GM23338 (cell line): ENCODE measurements at regions not wholly inside any gene's neighbourhood (a gene's known extent, or its start where the extent isn't known, plus 50 kb on each side); places are given as distances from the start of the nearest gene placed in this dataset.

ENCODE experiments used
- TF ChIP-seq, protein P1 (sequence below), 2 experiments: fragments of 200-600 bp in 1 of 2; sonication (generic) in 1 of 2; conservative IDR thresholded peaks; 2 replicates each; pipeline versions ENCODE4 v1.5.1 to v1.6.1; 2016 to 2017; ENCODE audit warnings: antibody characterized with exemption in 2 of 2, low read depth in 2 of 2, mild to moderate bottlenecking in 2 of 2, moderate library complexity in 1 of 2
- TF ChIP-seq, protein P2 (sequence below): IDR thresholded peaks from one replicate; pipeline ENCODE4 v1.6.1; 2018; ENCODE audit warnings: antibody characterized with exemption; ENCODE audit not compliant: unreplicated experiment

DNA sequence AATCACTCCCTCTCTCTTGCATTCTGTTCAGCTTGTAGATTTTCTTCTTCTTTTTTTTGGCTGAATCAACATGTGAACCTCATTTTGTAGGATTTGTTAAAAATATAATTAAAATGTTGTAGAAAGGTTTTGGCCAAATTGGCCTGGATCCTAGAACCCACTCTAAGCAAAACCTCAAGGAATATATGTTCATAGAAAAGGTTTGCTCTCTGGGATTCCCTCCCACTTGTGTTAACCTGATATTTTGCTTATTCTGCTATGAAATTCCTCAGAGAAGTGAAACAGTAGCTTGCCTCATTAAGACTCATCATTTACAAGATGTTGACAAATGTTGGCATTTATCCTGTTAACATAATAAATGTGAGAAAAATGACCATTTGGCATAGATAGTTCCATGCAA is 456.7 kb downstream of the TMEM182 start:
- TF ChIP-seq, protein P1, sequence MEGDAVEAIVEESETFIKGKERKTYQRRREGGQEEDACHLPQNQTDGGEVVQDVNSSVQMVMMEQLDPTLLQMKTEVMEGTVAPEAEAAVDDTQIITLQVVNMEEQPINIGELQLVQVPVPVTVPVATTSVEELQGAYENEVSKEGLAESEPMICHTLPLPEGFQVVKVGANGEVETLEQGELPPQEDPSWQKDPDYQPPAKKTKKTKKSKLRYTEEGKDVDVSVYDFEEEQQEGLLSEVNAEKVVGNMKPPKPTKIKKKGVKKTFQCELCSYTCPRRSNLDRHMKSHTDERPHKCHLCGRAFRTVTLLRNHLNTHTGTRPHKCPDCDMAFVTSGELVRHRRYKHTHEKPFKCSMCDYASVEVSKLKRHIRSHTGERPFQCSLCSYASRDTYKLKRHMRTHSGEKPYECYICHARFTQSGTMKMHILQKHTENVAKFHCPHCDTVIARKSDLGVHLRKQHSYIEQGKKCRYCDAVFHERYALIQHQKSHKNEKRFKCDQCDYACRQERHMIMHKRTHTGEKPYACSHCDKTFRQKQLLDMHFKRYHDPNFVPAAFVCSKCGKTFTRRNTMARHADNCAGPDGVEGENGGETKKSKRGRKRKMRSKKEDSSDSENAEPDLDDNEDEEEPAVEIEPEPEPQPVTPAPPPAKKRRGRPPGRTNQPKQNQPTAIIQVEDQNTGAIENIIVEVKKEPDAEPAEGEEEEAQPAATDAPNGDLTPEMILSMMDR (conservative IDR thresholded peaks at IDR 0.05; ENCODE audit: low read depth in 2 of 2): no peak
- TF ChIP-seq, protein P2, sequence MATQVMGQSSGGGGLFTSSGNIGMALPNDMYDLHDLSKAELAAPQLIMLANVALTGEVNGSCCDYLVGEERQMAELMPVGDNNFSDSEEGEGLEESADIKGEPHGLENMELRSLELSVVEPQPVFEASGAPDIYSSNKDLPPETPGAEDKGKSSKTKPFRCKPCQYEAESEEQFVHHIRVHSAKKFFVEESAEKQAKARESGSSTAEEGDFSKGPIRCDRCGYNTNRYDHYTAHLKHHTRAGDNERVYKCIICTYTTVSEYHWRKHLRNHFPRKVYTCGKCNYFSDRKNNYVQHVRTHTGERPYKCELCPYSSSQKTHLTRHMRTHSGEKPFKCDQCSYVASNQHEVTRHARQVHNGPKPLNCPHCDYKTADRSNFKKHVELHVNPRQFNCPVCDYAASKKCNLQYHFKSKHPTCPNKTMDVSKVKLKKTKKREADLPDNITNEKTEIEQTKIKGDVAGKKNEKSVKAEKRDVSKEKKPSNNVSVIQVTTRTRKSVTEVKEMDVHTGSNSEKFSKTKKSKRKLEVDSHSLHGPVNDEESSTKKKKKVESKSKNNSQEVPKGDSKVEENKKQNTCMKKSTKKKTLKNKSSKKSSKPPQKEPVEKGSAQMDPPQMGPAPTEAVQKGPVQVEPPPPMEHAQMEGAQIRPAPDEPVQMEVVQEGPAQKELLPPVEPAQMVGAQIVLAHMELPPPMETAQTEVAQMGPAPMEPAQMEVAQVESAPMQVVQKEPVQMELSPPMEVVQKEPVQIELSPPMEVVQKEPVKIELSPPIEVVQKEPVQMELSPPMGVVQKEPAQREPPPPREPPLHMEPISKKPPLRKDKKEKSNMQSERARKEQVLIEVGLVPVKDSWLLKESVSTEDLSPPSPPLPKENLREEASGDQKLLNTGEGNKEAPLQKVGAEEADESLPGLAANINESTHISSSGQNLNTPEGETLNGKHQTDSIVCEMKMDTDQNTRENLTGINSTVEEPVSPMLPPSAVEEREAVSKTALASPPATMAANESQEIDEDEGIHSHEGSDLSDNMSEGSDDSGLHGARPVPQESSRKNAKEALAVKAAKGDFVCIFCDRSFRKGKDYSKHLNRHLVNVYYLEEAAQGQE: no peak
